ENCODE measurements at regions not wholly inside any gene's neighbourhood (a gene's known extent, or its start where the extent isn't known, plus 50 kb on each side); places are given as distances from the start of the nearest gene placed in this dataset.

DNA sequence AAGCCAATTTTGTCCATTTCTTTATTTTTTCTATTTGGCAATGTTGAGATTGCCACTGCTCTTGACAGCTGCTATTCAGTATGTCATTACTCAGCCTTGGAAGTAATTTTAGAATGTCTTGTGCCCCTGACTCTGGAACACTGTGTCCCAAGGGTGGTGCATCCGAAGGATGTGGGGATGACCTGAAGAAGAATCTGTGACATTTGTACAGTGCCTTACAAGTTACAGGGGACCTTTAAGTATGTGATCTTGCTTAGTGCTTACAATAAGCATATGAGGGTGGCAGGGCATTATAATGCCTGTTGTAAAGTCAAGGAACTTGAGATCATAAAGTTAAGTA lies 239.5 kb downstream of the REEP3 start (continued):
- no peak for TF ChIP-seq NANOG (IDR thresholded peaks at IDR 0.05; ENCODE audit: borderline replicate concordance)

DNA sequence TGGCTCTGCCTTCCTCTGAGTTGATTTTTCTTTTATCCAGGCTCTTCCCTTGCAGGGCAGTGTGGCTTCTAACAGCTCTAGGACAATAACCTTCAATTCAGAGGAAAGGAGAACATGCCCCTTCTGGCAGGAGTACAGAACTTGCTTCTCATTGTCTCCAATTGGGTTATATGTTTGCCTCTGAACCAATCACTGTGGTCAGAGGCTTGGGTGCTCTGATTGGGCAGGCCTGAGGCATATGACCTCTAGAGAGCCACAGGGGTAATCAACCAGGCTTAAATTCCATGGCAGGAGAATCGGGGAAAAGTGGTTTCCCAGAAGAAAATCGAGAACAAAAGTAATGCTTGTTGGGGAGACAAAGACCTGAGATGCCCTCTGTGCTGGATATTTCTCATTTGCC lies 240.0 kb downstream of the REEP3 start:
- Histone ChIP-seq H3F3A (replicated peaks; ENCODE audit: low read depth) (no peaks in the 10 kb centered on the region), H3K9me2 (ENCODE audit: insufficient read depth) (peaks cover 5% of the 10 kb centered on the region; the same call in 1 of the 2 replicates), H3K4me3 (no peak overlapping the region), H3K79me2 (replicated peaks; ENCODE audit: insufficient read depth) (no peaks in the 10 kb centered on the region), H3K27me3 (ENCODE audit: insufficient read depth) (no peaks in the 10 kb centered on the region), H3K27ac (ENCODE audit: low read depth) (no peak overlapping the region), H3K36me3 (ENCODE audit: insufficient read depth) (no peaks in the 10 kb centered on the region), H2AFZ (peak overlapping the region; percentile 8), H3K4me1 (ENCODE audit: insufficient read depth) (no peaks in the 10 kb centered on the region), H4K20me1 (replicated peaks; ENCODE audit: insufficient read depth) (no peaks in the 10 kb centered on the region), H3K4me2 (no peak overlapping the region)
- Mint-ChIP-seq H3K27me3 (ENCODE audit: insufficient read depth, low read depth, poor library complexity) (no peaks in the 10 kb centered on the region), H3K36me3 (ENCODE audit: low read depth) (no peaks in the 10 kb centered on the region), H3K9me3 (no peaks in the 10 kb centered on the region), H3K4me3 (no peak overlapping the region), H3K27ac (no peak overlapping the region), H3K4me1 (peaks cover 2% of the 10 kb centered on the region)
- DNase-seq (ENCODE audit: low spot score): peak; percentile 30
- peak; percentile 31; the same call in 1 of the 3 replicates for ATAC-seq
- TF ChIP-seq, protein P1, sequence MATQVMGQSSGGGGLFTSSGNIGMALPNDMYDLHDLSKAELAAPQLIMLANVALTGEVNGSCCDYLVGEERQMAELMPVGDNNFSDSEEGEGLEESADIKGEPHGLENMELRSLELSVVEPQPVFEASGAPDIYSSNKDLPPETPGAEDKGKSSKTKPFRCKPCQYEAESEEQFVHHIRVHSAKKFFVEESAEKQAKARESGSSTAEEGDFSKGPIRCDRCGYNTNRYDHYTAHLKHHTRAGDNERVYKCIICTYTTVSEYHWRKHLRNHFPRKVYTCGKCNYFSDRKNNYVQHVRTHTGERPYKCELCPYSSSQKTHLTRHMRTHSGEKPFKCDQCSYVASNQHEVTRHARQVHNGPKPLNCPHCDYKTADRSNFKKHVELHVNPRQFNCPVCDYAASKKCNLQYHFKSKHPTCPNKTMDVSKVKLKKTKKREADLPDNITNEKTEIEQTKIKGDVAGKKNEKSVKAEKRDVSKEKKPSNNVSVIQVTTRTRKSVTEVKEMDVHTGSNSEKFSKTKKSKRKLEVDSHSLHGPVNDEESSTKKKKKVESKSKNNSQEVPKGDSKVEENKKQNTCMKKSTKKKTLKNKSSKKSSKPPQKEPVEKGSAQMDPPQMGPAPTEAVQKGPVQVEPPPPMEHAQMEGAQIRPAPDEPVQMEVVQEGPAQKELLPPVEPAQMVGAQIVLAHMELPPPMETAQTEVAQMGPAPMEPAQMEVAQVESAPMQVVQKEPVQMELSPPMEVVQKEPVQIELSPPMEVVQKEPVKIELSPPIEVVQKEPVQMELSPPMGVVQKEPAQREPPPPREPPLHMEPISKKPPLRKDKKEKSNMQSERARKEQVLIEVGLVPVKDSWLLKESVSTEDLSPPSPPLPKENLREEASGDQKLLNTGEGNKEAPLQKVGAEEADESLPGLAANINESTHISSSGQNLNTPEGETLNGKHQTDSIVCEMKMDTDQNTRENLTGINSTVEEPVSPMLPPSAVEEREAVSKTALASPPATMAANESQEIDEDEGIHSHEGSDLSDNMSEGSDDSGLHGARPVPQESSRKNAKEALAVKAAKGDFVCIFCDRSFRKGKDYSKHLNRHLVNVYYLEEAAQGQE (IDR thresholded peaks at IDR 0.05; ENCODE audit: unreplicated experiment): no peak
- no peak for TF ChIP-seq CREB1 (CRISPR knock-in tag; IDR thresholded peaks at IDR 0.05; ENCODE audit: low read depth)
- TF ChIP-seq ZNF114 (CRISPR knock-in tag; IDR thresholded peaks at IDR 0.05): no peak
- no peak for TF ChIP-seq NANOG (IDR thresholded peaks at IDR 0.05; ENCODE audit: borderline replicate concordance)
- TF ChIP-seq, protein P2, sequence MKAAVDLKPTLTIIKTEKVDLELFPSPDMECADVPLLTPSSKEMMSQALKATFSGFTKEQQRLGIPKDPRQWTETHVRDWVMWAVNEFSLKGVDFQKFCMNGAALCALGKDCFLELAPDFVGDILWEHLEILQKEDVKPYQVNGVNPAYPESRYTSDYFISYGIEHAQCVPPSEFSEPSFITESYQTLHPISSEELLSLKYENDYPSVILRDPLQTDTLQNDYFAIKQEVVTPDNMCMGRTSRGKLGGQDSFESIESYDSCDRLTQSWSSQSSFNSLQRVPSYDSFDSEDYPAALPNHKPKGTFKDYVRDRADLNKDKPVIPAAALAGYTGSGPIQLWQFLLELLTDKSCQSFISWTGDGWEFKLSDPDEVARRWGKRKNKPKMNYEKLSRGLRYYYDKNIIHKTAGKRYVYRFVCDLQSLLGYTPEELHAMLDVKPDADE (IDR thresholded peaks at IDR 0.05): no peak
- TF ChIP-seq EZH2 (IDR thresholded peaks at IDR 0.05; ENCODE audit: low read depth, unreplicated experiment): no peak

DNA sequence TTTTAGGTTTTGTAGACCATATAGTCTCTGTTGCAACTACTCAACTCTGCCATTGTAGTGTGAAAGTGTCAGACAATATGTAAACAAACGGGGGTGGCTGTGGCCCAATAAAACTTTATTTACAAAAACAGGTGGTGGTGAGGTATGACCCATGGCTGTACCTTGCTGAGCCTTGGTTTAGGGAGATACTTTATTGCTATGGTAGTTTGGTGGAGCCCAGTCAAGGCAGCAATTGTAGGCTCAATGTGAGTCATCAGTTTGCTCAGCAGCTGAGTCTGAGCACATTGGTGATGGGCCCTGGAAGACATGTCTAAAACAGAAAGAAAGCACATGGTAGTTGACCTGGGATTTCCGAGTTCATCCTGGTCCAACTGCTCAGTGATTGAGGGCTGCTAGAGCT lies 242.5 kb downstream of the REEP3 start:
- H3K27ac ChIP-seq (ENCODE audit: low read depth): no peak overlapping the region
- H3K9me2 ChIP-seq (ENCODE audit: insufficient read depth): peaks cover 5% of the 10 kb centered on the region; the same call in 1 of the 2 replicates
- Mint-ChIP-seq H3K4me1 (peaks cover 11% of the 10 kb centered on the region), H3K9me3 (no peaks in the 10 kb centered on the region), H3K27ac (no peak overlapping the region), H3K4me3 (no peak overlapping the region), H3K27me3 (ENCODE audit: insufficient read depth, low read depth, poor library complexity) (no peaks in the 10 kb centered on the region), H3K36me3 (ENCODE audit: low read depth) (no peaks in the 10 kb centered on the region)
- peak overlapping the region; percentile 64; the same call in 1 of the 2 replicates for H2AFZ ChIP-seq
- H3K4me3 ChIP-seq: no peak overlapping the region
- no peaks in the 10 kb centered on the region for H3K27me3 ChIP-seq (ENCODE audit: insufficient read depth)
- no peaks in the 10 kb centered on the region for H3F3A ChIP-seq (replicated peaks; ENCODE audit: low read depth)
- no peaks in the 10 kb centered on the region for H4K20me1 ChIP-seq (replicated peaks; ENCODE audit: insufficient read depth)
- no peaks in the 10 kb centered on the region for H3K36me3 ChIP-seq (ENCODE audit: insufficient read depth)
- no peak overlapping the region for H3K4me2 ChIP-seq
- no peak for ATAC-seq
- no peaks in the 10 kb centered on the region for H3K79me2 ChIP-seq (replicated peaks; ENCODE audit: insufficient read depth)
- peaks cover 8% of the 10 kb centered on the region for H3K4me1 ChIP-seq (ENCODE audit: insufficient read depth)
- DNase-seq (ENCODE audit: low spot score): no peak
- TF ChIP-seq, protein P3, sequence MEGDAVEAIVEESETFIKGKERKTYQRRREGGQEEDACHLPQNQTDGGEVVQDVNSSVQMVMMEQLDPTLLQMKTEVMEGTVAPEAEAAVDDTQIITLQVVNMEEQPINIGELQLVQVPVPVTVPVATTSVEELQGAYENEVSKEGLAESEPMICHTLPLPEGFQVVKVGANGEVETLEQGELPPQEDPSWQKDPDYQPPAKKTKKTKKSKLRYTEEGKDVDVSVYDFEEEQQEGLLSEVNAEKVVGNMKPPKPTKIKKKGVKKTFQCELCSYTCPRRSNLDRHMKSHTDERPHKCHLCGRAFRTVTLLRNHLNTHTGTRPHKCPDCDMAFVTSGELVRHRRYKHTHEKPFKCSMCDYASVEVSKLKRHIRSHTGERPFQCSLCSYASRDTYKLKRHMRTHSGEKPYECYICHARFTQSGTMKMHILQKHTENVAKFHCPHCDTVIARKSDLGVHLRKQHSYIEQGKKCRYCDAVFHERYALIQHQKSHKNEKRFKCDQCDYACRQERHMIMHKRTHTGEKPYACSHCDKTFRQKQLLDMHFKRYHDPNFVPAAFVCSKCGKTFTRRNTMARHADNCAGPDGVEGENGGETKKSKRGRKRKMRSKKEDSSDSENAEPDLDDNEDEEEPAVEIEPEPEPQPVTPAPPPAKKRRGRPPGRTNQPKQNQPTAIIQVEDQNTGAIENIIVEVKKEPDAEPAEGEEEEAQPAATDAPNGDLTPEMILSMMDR (conservative IDR thresholded peaks at IDR 0.05; ENCODE audit: low read depth in 2 of 2): no peak
- TF ChIP-seq STAT1 (IDR thresholded peaks at IDR 0.05; ENCODE audit: unreplicated experiment): no peak
- TF ChIP-seq POLR2AphosphoS5 (IDR thresholded peaks at IDR 0.05; ENCODE audit: low read depth): no peak
- no peak for TF ChIP-seq JUNB (IDR thresholded peaks at IDR 0.05; ENCODE audit: unreplicated experiment)
- no peak for TF ChIP-seq EZH2phosphoT487 (IDR thresholded peaks at IDR 0.05; ENCODE audit: unreplicated experiment)
- no peak for TF ChIP-seq EZH2 (IDR thresholded peaks at IDR 0.05; ENCODE audit: low read depth, unreplicated experiment)
- TF ChIP-seq, protein P2 (IDR thresholded peaks at IDR 0.05): no peak
- no peak for TF ChIP-seq ZNF331 (CRISPR knock-in tag; IDR thresholded peaks at IDR 0.05; ENCODE audit: low read depth)
- no peak for TF ChIP-seq NANOG (IDR thresholded peaks at IDR 0.05; ENCODE audit: borderline replicate concordance)
- TF ChIP-seq, protein P1 (IDR thresholded peaks at IDR 0.05; ENCODE audit: unreplicated experiment): no peak
